ENCODE measurements at regions not wholly inside any gene's neighbourhood (a gene's known extent, or its start where the extent isn't known, plus 50 kb on each side); places are given as distances from the start of the nearest gene placed in this dataset.

DNA sequence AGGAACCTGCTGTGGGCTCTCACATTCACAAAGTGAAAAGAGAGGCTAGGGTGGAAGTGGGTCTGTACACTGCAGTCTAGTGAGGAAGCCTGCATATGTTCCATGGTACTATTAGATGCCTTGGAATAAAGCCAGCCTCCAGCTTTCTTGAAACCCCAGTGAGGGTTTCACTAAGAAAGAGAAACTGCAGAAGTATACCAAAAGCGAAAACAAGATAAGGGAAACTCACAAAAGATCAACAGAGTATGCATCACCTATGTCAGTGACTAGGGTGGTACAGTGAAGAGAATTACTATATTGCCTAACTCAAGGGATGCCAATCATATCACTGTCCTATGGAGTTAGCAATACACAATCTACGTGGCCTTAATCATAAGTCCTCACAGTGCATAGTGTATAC lies 212.5 kb upstream of the GADL1 start:
- TF ChIP-seq RFX5 (IDR thresholded peaks at IDR 0.05; ENCODE audit: low read depth, low read length) = no peak
- TF ChIP-seq, protein P1, sequence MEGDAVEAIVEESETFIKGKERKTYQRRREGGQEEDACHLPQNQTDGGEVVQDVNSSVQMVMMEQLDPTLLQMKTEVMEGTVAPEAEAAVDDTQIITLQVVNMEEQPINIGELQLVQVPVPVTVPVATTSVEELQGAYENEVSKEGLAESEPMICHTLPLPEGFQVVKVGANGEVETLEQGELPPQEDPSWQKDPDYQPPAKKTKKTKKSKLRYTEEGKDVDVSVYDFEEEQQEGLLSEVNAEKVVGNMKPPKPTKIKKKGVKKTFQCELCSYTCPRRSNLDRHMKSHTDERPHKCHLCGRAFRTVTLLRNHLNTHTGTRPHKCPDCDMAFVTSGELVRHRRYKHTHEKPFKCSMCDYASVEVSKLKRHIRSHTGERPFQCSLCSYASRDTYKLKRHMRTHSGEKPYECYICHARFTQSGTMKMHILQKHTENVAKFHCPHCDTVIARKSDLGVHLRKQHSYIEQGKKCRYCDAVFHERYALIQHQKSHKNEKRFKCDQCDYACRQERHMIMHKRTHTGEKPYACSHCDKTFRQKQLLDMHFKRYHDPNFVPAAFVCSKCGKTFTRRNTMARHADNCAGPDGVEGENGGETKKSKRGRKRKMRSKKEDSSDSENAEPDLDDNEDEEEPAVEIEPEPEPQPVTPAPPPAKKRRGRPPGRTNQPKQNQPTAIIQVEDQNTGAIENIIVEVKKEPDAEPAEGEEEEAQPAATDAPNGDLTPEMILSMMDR (conservative IDR thresholded peaks at IDR 0.05; ENCODE audit: low read depth, low read length) = no peak
- no peak for TF ChIP-seq MAZ (IDR thresholded peaks at IDR 0.05; ENCODE audit: borderline replicate concordance, low read depth, low read length)
- no peak for TF ChIP-seq POLR2A (IDR thresholded peaks at IDR 0.05; ENCODE audit: low read depth, low read length)
- TF ChIP-seq, protein P2, sequence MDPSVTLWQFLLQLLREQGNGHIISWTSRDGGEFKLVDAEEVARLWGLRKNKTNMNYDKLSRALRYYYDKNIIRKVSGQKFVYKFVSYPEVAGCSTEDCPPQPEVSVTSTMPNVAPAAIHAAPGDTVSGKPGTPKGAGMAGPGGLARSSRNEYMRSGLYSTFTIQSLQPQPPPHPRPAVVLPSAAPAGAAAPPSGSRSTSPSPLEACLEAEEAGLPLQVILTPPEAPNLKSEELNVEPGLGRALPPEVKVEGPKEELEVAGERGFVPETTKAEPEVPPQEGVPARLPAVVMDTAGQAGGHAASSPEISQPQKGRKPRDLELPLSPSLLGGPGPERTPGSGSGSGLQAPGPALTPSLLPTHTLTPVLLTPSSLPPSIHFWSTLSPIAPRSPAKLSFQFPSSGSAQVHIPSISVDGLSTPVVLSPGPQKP (IDR thresholded peaks at IDR 0.05; ENCODE audit: borderline replicate concordance, low read depth, low read length) = no peak
- no peak for TF ChIP-seq RCOR1 (IDR thresholded peaks at IDR 0.05; ENCODE audit: insufficient replicate concordance, low read length)

All from IMR-90 (cell line).